ENCODE measurements at regions not wholly inside any gene's neighbourhood (a gene's known extent, or its start where the extent isn't known, plus 50 kb on each side); places are given as distances from the start of the nearest gene placed in this dataset.

DNA sequence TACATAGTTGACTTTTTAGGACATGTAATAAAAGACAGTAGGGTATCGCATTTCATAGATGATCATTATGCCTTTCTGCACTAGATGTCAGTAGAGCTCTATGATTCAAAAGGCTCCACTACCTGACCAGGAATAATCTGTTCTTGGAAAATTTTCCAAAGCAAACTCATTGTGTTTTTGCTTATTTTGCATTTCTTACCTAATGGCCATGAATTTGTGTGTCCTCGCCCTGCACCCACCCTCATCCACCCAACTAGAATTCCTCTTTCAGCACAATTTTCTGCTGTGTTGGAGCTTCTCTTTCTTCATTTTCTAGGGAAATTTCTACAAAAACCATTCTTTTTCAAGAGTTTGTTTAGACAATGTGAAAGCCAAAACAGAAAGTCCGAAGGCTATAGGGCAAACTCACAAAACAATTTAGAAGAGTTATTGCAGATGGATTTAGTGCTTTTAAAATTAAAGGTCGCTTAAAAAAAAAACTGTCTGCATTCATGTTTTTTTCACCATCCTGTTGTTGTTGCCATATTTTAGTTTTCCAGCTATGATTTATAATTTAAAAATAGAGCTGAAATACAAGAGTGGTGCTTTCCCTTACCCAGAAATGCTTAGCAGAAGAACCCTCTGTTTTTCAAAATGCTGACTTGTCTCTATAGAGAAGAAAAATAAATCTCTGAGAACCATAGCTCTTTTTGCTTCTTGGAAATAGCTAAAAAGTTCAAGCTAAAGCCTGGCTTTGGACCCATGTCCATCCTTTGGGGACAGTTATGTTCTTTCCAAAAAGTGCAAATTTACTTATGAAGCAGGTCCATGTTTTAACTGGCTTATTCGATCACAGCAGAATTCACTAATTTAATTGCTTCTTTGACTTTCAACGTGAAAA is 183.7 kb downstream of the SPATA18 start:
- TF ChIP-seq FOSL2 (IDR thresholded peaks at IDR 0.05) (no peak), FOSL2 (CRISPR knock-in tag; IDR thresholded peaks at IDR 0.05) (no peak), EP300 (IDR thresholded peaks at IDR 0.05) (no peak), POLR2A (IDR thresholded peaks at IDR 0.05; ENCODE audit: low read length) (no peak), BHLHE40 (IDR thresholded peaks at IDR 0.05; ENCODE audit: low read depth, low read length) (no peak), RAD21 (conservative IDR thresholded peaks at IDR 0.05 in 1 of 2, IDR thresholded peaks at IDR 0.05 in 1 of 2) (peak; percentile 58 to 63; a peak in 4 of 5 replicates), SMC3 (IDR thresholded peaks at IDR 0.05) (peak; percentile 33; the same call in 1 of the 3 replicates)
- TF ChIP-seq, protein P1, sequence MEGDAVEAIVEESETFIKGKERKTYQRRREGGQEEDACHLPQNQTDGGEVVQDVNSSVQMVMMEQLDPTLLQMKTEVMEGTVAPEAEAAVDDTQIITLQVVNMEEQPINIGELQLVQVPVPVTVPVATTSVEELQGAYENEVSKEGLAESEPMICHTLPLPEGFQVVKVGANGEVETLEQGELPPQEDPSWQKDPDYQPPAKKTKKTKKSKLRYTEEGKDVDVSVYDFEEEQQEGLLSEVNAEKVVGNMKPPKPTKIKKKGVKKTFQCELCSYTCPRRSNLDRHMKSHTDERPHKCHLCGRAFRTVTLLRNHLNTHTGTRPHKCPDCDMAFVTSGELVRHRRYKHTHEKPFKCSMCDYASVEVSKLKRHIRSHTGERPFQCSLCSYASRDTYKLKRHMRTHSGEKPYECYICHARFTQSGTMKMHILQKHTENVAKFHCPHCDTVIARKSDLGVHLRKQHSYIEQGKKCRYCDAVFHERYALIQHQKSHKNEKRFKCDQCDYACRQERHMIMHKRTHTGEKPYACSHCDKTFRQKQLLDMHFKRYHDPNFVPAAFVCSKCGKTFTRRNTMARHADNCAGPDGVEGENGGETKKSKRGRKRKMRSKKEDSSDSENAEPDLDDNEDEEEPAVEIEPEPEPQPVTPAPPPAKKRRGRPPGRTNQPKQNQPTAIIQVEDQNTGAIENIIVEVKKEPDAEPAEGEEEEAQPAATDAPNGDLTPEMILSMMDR (IDR thresholded peaks at IDR 0.05), result peak; percentile 49
- TF ChIP-seq, protein P2, sequence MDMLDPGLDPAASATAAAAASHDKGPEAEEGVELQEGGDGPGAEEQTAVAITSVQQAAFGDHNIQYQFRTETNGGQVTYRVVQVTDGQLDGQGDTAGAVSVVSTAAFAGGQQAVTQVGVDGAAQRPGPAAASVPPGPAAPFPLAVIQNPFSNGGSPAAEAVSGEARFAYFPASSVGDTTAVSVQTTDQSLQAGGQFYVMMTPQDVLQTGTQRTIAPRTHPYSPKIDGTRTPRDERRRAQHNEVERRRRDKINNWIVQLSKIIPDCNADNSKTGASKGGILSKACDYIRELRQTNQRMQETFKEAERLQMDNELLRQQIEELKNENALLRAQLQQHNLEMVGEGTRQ (IDR thresholded peaks at IDR 0.05), result no peak
- TF ChIP-seq, protein P3, sequence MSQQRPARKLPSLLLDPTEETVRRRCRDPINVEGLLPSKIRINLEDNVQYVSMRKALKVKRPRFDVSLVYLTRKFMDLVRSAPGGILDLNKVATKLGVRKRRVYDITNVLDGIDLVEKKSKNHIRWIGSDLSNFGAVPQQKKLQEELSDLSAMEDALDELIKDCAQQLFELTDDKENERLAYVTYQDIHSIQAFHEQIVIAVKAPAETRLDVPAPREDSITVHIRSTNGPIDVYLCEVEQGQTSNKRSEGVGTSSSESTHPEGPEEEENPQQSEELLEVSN (IDR thresholded peaks at IDR 0.05; ENCODE audit: borderline replicate concordance, low read depth), result no peak
